Neural progenitor cell (in vitro differentiated cells): ENCODE measurements at regions not wholly inside any gene's neighbourhood (a gene's known extent, or its start where the extent isn't known, plus 50 kb on each side); places are given as distances from the start of the nearest gene placed in this dataset.

Experiments used
- CTCF ChIP-seq: fragments of 200-600 bp; sonication (generic); IDR thresholded peaks from 2 replicates; pipeline ENCODE4 v1.5.1; 2017; ENCODE audit warnings: antibody characterized with exemption, mild to moderate bottlenecking
- EZH2 ChIP-seq: fragments of 200-600 bp; sonication (generic); IDR thresholded peaks from 2 replicates; pipeline ENCODE4 v1.6.1; 2017; ENCODE audit warnings: antibody characterized with exemption, mild to moderate bottlenecking, moderate library complexity

DNA sequence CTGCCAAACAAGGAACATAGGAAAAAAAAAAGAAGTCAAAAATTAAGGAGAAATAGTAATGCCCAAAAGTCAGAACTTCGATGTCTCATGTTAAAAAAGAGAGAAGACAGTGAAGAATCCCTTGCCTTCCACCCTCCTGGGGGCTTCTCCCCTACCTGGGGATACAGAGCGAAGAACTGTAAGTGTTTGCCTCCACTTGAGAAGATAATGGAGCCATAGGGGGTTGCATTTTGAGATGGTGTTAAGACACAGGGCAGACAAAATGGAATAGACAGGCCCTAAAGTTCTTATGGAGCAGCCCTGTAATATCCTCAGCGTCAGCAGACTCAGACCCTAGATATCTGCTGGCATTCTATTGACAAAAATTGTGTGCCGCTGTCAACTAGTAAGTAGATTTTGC lies 222.2 kb upstream of the MAP3K7 start:
- TF ChIP-seq CTCF (no peak), EZH2 (no peak)
